Ishikawa (cell line): ENCODE measurements at regions not wholly inside any gene's neighbourhood (a gene's known extent, or its start where the extent isn't known, plus 50 kb on each side); places are given as distances from the start of the nearest gene placed in this dataset.

Experiments used
- CEBPB ChIP-seq: IDR thresholded peaks from 2 replicates; pipeline ENCODE4 v1.6.1; 2012
- CREB1 ChIP-seq: IDR thresholded peaks from 2 replicates; pipeline ENCODE4 v1.6.1; 2012; ENCODE audit warnings: low read depth
- EGR1 ChIP-seq: IDR thresholded peaks from 2 replicates; pipeline ENCODE4 v1.6.1; 2012
- EP300 ChIP-seq: IDR thresholded peaks from 2 replicates; pipeline ENCODE4 v1.6.1; 2012; ENCODE audit warnings: borderline replicate concordance
- FOXM1 ChIP-seq: IDR thresholded peaks from 2 replicates; pipeline ENCODE4 v1.6.1; 2012; ENCODE audit warnings: low read depth, borderline replicate concordance
- NFIC ChIP-seq: IDR thresholded peaks from 2 replicates; pipeline ENCODE4 v1.6.1; 2012
- RAD21 ChIP-seq: IDR thresholded peaks from 2 replicates; pipeline ENCODE4 v1.6.1; 2012; ENCODE audit warnings: low read depth
- TAF1 ChIP-seq: IDR thresholded peaks from 2 replicates; pipeline ENCODE4 v1.6.1; 2012; ENCODE audit warnings: low read depth, mild to moderate bottlenecking
- TCF12 ChIP-seq: IDR thresholded peaks from 2 replicates; pipeline ENCODE4 v1.6.1; 2012; ENCODE audit warnings: low read depth
- TEAD4 ChIP-seq: IDR thresholded peaks from 2 replicates; pipeline ENCODE4 v1.6.1; 2012
- YY1 ChIP-seq: IDR thresholded peaks from 2 replicates; pipeline ENCODE4 v1.6.1; 2012; ENCODE audit warnings: low read depth
- ZBTB7A ChIP-seq: IDR thresholded peaks from 2 replicates; pipeline ENCODE4 v1.6.1; 2012; ENCODE audit warnings: low read depth
- TF ChIP-seq, protein P1 (sequence below): IDR thresholded peaks from 2 replicates; pipeline ENCODE4 v1.6.1; 2012; ENCODE audit warnings: low read depth, mild to moderate bottlenecking
- TF ChIP-seq, protein P2 (sequence below): IDR thresholded peaks from 2 replicates; pipeline ENCODE4 v1.6.1; 2012
- TF ChIP-seq, protein P3 (sequence below): IDR thresholded peaks from 2 replicates; pipeline ENCODE4 v1.6.1; 2012

DNA sequence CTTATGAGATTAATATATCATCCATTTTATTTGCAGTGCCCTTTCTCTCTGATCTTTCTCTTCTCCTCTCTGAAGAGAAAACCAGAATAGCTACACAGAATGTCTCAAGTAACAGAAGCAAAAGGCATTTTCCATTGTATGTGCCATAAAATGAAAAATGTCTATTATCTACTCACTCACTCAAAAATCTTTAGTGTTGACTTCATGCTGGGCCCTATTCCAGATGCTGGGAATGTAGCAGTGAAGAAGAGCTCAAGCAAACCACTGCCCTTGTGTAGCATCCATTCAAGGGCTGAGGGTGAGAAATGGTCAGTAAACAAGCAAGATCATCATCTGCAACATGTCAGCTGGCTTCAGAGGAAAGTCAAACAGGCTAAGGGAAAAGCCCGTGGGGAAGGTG, 427.7 kb downstream of the METTL4 start:
- TF ChIP-seq NFIC (no peak), RAD21 (no peak), EP300 (no peak), FOXM1 (no peak), CREB1 (no peak), TEAD4 (no peak), ZBTB7A (no peak), CEBPB (no peak), TAF1 (no peak), TCF12 (no peak), YY1 (no peak), EGR1 (no peak)
- TF ChIP-seq, protein P1, sequence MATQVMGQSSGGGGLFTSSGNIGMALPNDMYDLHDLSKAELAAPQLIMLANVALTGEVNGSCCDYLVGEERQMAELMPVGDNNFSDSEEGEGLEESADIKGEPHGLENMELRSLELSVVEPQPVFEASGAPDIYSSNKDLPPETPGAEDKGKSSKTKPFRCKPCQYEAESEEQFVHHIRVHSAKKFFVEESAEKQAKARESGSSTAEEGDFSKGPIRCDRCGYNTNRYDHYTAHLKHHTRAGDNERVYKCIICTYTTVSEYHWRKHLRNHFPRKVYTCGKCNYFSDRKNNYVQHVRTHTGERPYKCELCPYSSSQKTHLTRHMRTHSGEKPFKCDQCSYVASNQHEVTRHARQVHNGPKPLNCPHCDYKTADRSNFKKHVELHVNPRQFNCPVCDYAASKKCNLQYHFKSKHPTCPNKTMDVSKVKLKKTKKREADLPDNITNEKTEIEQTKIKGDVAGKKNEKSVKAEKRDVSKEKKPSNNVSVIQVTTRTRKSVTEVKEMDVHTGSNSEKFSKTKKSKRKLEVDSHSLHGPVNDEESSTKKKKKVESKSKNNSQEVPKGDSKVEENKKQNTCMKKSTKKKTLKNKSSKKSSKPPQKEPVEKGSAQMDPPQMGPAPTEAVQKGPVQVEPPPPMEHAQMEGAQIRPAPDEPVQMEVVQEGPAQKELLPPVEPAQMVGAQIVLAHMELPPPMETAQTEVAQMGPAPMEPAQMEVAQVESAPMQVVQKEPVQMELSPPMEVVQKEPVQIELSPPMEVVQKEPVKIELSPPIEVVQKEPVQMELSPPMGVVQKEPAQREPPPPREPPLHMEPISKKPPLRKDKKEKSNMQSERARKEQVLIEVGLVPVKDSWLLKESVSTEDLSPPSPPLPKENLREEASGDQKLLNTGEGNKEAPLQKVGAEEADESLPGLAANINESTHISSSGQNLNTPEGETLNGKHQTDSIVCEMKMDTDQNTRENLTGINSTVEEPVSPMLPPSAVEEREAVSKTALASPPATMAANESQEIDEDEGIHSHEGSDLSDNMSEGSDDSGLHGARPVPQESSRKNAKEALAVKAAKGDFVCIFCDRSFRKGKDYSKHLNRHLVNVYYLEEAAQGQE, result no peak
- TF ChIP-seq, protein P2, sequence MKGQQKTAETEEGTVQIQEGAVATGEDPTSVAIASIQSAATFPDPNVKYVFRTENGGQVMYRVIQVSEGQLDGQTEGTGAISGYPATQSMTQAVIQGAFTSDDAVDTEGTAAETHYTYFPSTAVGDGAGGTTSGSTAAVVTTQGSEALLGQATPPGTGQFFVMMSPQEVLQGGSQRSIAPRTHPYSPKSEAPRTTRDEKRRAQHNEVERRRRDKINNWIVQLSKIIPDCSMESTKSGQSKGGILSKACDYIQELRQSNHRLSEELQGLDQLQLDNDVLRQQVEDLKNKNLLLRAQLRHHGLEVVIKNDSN, result no peak
- TF ChIP-seq, protein P3, sequence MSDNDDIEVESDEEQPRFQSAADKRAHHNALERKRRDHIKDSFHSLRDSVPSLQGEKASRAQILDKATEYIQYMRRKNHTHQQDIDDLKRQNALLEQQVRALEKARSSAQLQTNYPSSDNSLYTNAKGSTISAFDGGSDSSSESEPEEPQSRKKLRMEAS, result no peak

DNA sequence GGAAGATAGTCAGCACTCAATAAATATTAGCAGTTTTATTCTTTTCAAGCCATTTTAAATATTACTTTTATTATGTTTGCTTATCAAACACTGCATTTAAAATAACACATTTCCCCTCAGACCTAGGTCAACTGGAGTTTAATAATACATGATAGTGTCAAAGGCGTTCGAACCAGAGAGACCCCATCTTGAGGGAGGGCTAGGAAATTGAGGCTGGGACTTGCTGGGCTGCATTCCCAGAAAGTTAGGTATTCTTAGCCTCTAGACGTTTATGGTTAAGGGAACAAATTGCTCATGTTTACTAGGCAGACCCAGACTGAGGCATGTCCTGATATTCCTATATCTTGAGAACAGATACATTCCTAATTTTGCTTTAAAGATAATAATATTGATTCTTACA, 426.5 kb downstream of the METTL4 start:
- TF ChIP-seq RAD21, result no peak

DNA sequence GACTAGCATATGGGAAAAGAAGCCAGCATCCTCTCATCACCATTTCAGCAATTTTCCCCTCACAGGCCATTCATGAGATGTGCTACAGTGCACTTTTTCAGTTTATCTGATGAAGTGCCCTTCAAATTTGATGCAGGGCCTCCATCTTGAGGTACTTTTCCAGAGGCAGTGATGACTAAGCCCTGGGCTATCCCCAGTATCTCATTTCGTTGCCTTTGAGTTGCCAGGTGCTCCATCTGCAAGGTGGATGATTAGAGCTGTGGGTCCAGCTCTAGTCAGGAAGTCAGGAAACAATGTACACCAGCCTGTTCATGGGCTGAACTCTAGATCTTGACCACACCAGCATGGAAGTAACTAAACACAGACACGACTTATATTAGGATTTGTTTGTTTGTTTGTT, 425.2 kb downstream of the METTL4 start:
- no peak for TF ChIP-seq ZBTB7A
- no peak for TF ChIP-seq YY1
- no peak for TF ChIP-seq CREB1
- no peak for TF ChIP-seq CEBPB
- TF ChIP-seq, protein P2, result no peak

DNA sequence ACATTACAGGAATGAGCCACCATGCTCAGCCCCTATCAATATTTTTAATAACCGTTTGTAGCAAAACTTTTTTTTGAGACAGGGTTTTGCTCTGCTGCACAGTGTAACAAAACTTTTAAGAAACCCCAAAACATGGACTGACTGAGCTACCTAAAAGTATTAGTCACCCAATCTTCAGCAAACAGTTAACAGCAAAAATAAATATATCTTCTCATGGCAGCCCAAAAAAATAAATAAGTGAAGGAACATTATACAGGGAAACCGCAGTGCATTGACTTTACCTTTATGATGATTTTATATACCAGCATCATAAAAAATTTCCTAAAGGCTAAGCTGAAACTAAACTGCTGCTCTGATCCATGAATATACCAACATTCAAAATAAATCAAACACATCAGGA, 424.6 kb downstream of the METTL4 start:
- no peak for TF ChIP-seq EGR1
- TF ChIP-seq, protein P1, result no peak
- TF ChIP-seq YY1, result no peak
- no peak for TF ChIP-seq CEBPB
- no peak for TF ChIP-seq TAF1
- TF ChIP-seq EP300, result no peak
- no peak for TF ChIP-seq FOXM1
- TF ChIP-seq NFIC, result no peak
- TF ChIP-seq RAD21, result no peak
- no peak for TF ChIP-seq ZBTB7A

DNA sequence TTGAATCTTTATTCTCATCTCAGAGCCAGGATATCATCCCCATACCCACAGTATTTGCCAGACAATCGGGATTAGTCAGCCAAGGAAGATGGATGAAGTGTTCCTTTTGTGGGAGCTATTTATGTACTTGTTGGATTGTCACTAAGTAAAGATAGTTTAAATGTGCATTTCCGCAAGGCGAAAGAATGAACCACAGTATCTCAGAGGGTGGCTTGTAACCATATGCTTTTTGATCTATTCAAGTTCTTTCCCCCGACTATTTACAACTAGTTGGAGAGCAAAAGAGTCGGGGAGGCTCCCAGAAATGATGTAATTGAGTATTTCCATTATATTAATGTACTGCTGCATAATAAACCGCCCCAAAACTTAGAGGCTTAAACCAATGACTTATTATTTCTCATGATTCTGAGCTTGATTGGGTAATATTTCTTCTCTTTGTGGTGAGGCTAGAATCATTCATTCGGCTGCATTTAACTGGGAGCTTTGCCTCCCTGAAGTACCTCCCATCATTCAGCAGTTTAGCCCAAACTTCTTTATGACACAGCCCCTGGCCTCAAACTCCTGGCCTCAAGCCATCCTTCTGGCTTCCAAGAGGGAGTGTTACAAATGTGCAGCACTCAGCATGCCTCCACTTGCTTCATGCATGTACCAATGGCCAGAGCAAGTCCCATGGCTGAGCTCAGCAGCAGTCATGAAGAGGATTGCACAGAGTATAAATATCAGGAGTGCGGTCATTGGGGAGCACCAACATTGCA, 423.7 kb downstream of the METTL4 start:
- TF ChIP-seq RAD21 (no peak), NFIC (no peak), TCF12 (no peak), EP300 (no peak), ZBTB7A (no peak), TAF1 (no peak)
- TF ChIP-seq, protein P1, result no peak
- TF ChIP-seq, protein P3, result no peak
